ENCODE measurements at regions not wholly inside any gene's neighbourhood (a gene's known extent, or its start where the extent isn't known, plus 50 kb on each side); places are given as distances from the start of the nearest gene placed in this dataset.
"Not testable (repeated sequence)": the region's sequence is repeated elsewhere in the genome, so short reads cannot be mapped to it uniquely, and the experiment has no call there.

- TF ChIP-seq POLR2A (IDR thresholded peaks at IDR 0.05; ENCODE audit: low read depth, low read length), result no peak
- FAIRE-seq, result no peak
These were observed 412.4 kb downstream of the NTRK2 start for GRCh38 chr9:85081963-85082362.

GRCh38 chr9:85079349-85079748 is 409.8 kb downstream of the NTRK2 start:
- no peak for FAIRE-seq

More at GRCh38 chr9:85081963-85082362, 412.4 kb downstream of the NTRK2 start:
- no peak for DNase-seq (ENCODE audit: insufficient read length, low spot score)

GRCh38 chr9:85077944-85078343 is 408.4 kb downstream of the NTRK2 start:
- TF ChIP-seq POLR2A (IDR thresholded peaks at IDR 0.05; ENCODE audit: low read depth, low read length), result no peak
- no peak for DNase-seq (ENCODE audit: insufficient read length, low spot score)
- no peak for FAIRE-seq

More at GRCh38 chr9:85079349-85079748, 409.8 kb downstream of the NTRK2 start:
- DNase-seq (ENCODE audit: insufficient read length, low spot score), result no peak
- no peak for TF ChIP-seq POLR2A (IDR thresholded peaks at IDR 0.05; ENCODE audit: low read depth, low read length)

GRCh38 chr9:85077146-85077545 is 407.6 kb downstream of the NTRK2 start:
- not testable (repeated sequence) for DNase-seq (ENCODE audit: insufficient read length, low spot score)

More at GRCh38 chr9:85077146-85077545, 407.6 kb downstream of the NTRK2 start:
- FAIRE-seq, result not testable (repeated sequence)
